OCI-LY1 (cell line): ENCODE measurements at regions not wholly inside any gene's neighbourhood (a gene's known extent, or its start where the extent isn't known, plus 50 kb on each side); places are given as distances from the start of the nearest gene placed in this dataset.

Source experiments
- CTCF ChIP-seq: fragments of 200-600 bp; sonication (generic), shearing (Covaris generic); IDR thresholded peaks from 2 replicates; pipeline ENCODE4 v1.5.1; 2017; ENCODE audit warnings: mild to moderate bottlenecking, antibody characterized with exemption, low read length, moderate library complexity, mixed read lengths
- EZH2 ChIP-seq: fragments of 200-600 bp; sonication (generic), shearing (Covaris generic); IDR thresholded peaks from 2 replicates; pipeline ENCODE4 v1.8.0; 2017; ENCODE audit warnings: borderline replicate concordance, mixed run types, mild to moderate bottlenecking, antibody characterized with exemption, low read length, moderate library complexity, mixed read lengths

- peak; percentile 30; the same call in 1 of the 2 replicates for TF ChIP-seq CTCF
- no peak for TF ChIP-seq EZH2
Observed at GRCh38 chr2:67048314-67048713, 348.8 kb upstream of the ETAA1 start.
